Endodermal cell (in vitro differentiated cells): ENCODE measurements at regions not wholly inside any gene's neighbourhood (a gene's known extent, or its start where the extent isn't known, plus 50 kb on each side); places are given as distances from the start of the nearest gene placed in this dataset.

Source experiments
- DNase-seq: peaks from one replicate; pipeline ENCODE4 v3.0.0-alpha.2; 2017
- H3K27ac ChIP-seq: 2 replicates; pipeline ENCODE4 v1.5.1; 2013; ENCODE audit warnings: mild to moderate bottlenecking, low read depth, low read length, moderate library complexity
- H3K27me3 ChIP-seq: 2 replicates; pipeline ENCODE4 v1.6.1; 2013; ENCODE audit warnings: mild to moderate bottlenecking, low read length, moderate library complexity; ENCODE audit not compliant: insufficient read depth, control insufficient read depth, poor library complexity, severe bottlenecking
- H3K36me3 ChIP-seq: 2 replicates; pipeline ENCODE4 v1.7.0; 2013; ENCODE audit warnings: mild to moderate bottlenecking, low read length, moderate library complexity; ENCODE audit not compliant: control insufficient read depth, insufficient read depth
- H3K4me1 ChIP-seq: one replicate; pipeline ENCODE4 v1.7.0; 2013; ENCODE audit warnings: low read length; ENCODE audit not compliant: control insufficient read depth, insufficient read depth
- H3K4me3 ChIP-seq: 2 replicates; pipeline ENCODE4 v1.5.1; 2013; ENCODE audit warnings: mild to moderate bottlenecking, low read length, moderate library complexity
- H3K9ac ChIP-seq: 2 replicates; pipeline ENCODE4 v1.6.1; 2013; ENCODE audit warnings: mild to moderate bottlenecking, low read length, moderate library complexity; ENCODE audit not compliant: poor library complexity, severe bottlenecking; ENCODE audit errors: extremely low read depth
- H3K9me3 ChIP-seq: 2 replicates; pipeline ENCODE4 v1.6.1; 2013; ENCODE audit warnings: mild to moderate bottlenecking, low read length, moderate library complexity; ENCODE audit not compliant: control insufficient read depth
- H3K27ac Mint-ChIP-seq: 2 replicates; pipeline ENCODE4 v1.8.0; 2020; ENCODE audit warnings: mixed read lengths
- H3K27me3 Mint-ChIP-seq: 2 replicates; pipeline ENCODE4 v1.8.0; 2021; ENCODE audit warnings: mild to moderate bottlenecking, mixed read lengths; ENCODE audit not compliant: insufficient read depth
- H3K36me3 Mint-ChIP-seq: 2 replicates; pipeline ENCODE4 v1.8.0; 2020; ENCODE audit warnings: low read depth, mixed read lengths
- H3K4me1 Mint-ChIP-seq: 2 replicates; pipeline ENCODE4 v1.8.0; 2020; ENCODE audit warnings: mixed read lengths
- H3K4me3 Mint-ChIP-seq: 2 replicates; pipeline ENCODE4 v1.8.0; 2020; ENCODE audit warnings: mild to moderate bottlenecking, moderate library complexity, mixed read lengths
- H3K9me3 Mint-ChIP-seq: 2 replicates; pipeline ENCODE4 v1.8.0; 2020; ENCODE audit warnings: mild to moderate bottlenecking, mixed read lengths
- WGBS, 2 experiments: methylation state at CpG; one replicate each; pipeline versions ENCODE4 v1.1.5 to v1.1.7; 2013; ENCODE audit warnings: missing lambda C conversion rate in 2 of 2, mixed read lengths in 1 of 2; ENCODE audit not compliant: insufficient coverage in 1 of 2, insufficient read length in 1 of 2; 5-methylcytosine and 5-hydroxymethylcytosine counted together
- TF ChIP-seq, protein P1 (sequence below): fragments of 200-600 bp; sonication (generic); conservative IDR thresholded peaks from 2 replicates; pipeline ENCODE4 v1.5.0; 2021; ENCODE audit warnings: antibody characterized with exemption, mild to moderate bottlenecking

GRCh38 chr7:131075406-131075805 lies 252.3 kb upstream of the MKLN1 start:
- Histone ChIP-seq H3K4me1 (peaks cover 3% of the 10 kb centered on the region), H3K36me3 (no peaks in the 10 kb centered on the region), H3K9ac (no peak overlapping the region), H3K27me3 (no peaks in the 10 kb centered on the region), H3K9me3 (no peaks in the 10 kb centered on the region), H3K27ac (no peak overlapping the region), H3K4me3 (no peak overlapping the region)
- peaks cover 3% of the 10 kb centered on the region for H3K36me3 Mint-ChIP-seq
- peaks cover 7% of the 10 kb centered on the region for H3K4me1 Mint-ChIP-seq
- no peaks in the 10 kb centered on the region for H3K9me3 Mint-ChIP-seq
- no peak overlapping the region for H3K4me3 Mint-ChIP-seq
- 97 to 100% methylated on average over 1 of the region's 1 CpG for WGBS, 2 experiments
- DNase-seq, result no peak
- no peaks in the 10 kb centered on the region for H3K27me3 Mint-ChIP-seq
- H3K27ac Mint-ChIP-seq, result no peak overlapping the region
- TF ChIP-seq, protein P1, sequence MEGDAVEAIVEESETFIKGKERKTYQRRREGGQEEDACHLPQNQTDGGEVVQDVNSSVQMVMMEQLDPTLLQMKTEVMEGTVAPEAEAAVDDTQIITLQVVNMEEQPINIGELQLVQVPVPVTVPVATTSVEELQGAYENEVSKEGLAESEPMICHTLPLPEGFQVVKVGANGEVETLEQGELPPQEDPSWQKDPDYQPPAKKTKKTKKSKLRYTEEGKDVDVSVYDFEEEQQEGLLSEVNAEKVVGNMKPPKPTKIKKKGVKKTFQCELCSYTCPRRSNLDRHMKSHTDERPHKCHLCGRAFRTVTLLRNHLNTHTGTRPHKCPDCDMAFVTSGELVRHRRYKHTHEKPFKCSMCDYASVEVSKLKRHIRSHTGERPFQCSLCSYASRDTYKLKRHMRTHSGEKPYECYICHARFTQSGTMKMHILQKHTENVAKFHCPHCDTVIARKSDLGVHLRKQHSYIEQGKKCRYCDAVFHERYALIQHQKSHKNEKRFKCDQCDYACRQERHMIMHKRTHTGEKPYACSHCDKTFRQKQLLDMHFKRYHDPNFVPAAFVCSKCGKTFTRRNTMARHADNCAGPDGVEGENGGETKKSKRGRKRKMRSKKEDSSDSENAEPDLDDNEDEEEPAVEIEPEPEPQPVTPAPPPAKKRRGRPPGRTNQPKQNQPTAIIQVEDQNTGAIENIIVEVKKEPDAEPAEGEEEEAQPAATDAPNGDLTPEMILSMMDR, result no peak

DNA sequence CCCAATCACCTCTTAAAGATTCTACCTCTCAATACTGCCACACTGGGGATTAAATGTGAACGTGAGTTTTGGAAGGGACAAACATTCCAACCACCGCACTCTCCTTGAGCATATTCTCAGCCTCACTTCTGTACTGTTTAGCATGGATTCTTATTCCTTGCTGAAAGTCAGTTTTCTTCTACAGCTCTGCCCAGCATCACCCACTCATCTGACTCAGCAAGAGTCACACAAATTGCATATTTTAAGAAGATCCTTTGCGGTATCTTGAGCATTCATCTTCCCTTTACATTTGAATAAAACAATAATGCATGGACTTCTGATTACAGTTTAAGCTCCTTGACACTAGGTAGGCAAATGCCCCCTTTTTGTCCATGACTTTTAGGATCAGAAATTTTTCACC lies 251.6 kb upstream of the MKLN1 start:
- TF ChIP-seq, protein P1, result no peak
- Mint-ChIP-seq H3K4me3 (no peak overlapping the region), H3K27me3 (no peaks in the 10 kb centered on the region), H3K36me3 (peaks cover 3% of the 10 kb centered on the region), H3K4me1 (peaks cover 7% of the 10 kb centered on the region), H3K9me3 (no peaks in the 10 kb centered on the region), H3K27ac (no peak overlapping the region)
- Histone ChIP-seq H3K27me3 (no peaks in the 10 kb centered on the region), H3K4me3 (no peak overlapping the region), H3K9ac (no peak overlapping the region), H3K4me1 (peaks cover 3% of the 10 kb centered on the region), H3K9me3 (no peaks in the 10 kb centered on the region), H3K27ac (no peak overlapping the region), H3K36me3 (no peaks in the 10 kb centered on the region)
- WGBS, 2 experiments, result 75 to 88% methylated on average over 2 to 3 of the region's 3 CpGs
- DNase-seq, result no peak

- Histone ChIP-seq H3K27ac (no peak overlapping the region), H3K9me3 (no peaks in the 10 kb centered on the region), H3K4me1 (peaks cover 3% of the 10 kb centered on the region), H3K27me3 (no peaks in the 10 kb centered on the region), H3K36me3 (no peaks in the 10 kb centered on the region), H3K9ac (no peak overlapping the region), H3K4me3 (no peak overlapping the region)
- TF ChIP-seq, protein P1, result no peak
- Mint-ChIP-seq H3K27me3 (no peaks in the 10 kb centered on the region), H3K36me3 (peaks cover 3% of the 10 kb centered on the region), H3K27ac (no peak overlapping the region), H3K9me3 (no peaks in the 10 kb centered on the region), H3K4me1 (peaks cover 7% of the 10 kb centered on the region), H3K4me3 (no peak overlapping the region)
- no peak for DNase-seq
- 87 to 93% methylated on average over 3 to 4 of the region's 4 CpGs for WGBS, 2 experiments
Observed at GRCh38 chr7:131076711-131077181, 250.9 kb upstream of the MKLN1 start.
